Keratinocyte (primary cell): ENCODE measurements at regions not wholly inside any gene's neighbourhood (a gene's known extent, or its start where the extent isn't known, plus 50 kb on each side); places are given as distances from the start of the nearest gene placed in this dataset.

Experiments
- DNase-seq: peaks from one replicate; pipeline ENCODE4 v3.0.0-alpha.2; 2011; ENCODE audit warnings: low read depth, missing footprints, low spot score
- FAIRE-seq: peaks from 2 replicates; lab custom pipeline; 2011; peaks lifted over from hg19 to GRCh38; lab: Jason Lieb, UNC
- H2AFZ ChIP-seq: 2 replicates; pipeline ENCODE4 v1.6.0; 2012; ENCODE audit warnings: low read length, control low read depth, inconsistent platforms; ENCODE audit not compliant: control insufficient read depth
- H3K27ac ChIP-seq: 2 replicates; pipeline ENCODE4 v1.5.1; 2011; ENCODE audit warnings: low read length; ENCODE audit not compliant: control insufficient read depth, insufficient read depth
- H3K27me3 ChIP-seq: 3 replicates; pipeline ENCODE4 v1.6.0; 2011; ENCODE audit warnings: low read length; ENCODE audit not compliant: control insufficient read depth, insufficient read depth; ENCODE audit errors: extremely low read depth
- H3K36me3 ChIP-seq, 2 experiments: 2 replicates in 1 of 2; 3 replicates in 1 of 2; pipeline ENCODE4 v1.5.1; 2011; ENCODE audit warnings: low read length in 2 of 2, mild to moderate bottlenecking in 1 of 2; ENCODE audit not compliant: control insufficient read depth in 2 of 2, insufficient read depth in 2 of 2; ENCODE audit errors: extremely low read depth in 1 of 2
- H3K4me1 ChIP-seq: 3 replicates; pipeline ENCODE4 v1.5.1; 2011; ENCODE audit warnings: low read length; ENCODE audit not compliant: control insufficient read depth, insufficient read depth; ENCODE audit errors: extremely low read depth
- H3K4me2 ChIP-seq: 3 replicates; pipeline ENCODE4 v1.6.0; 2011; ENCODE audit warnings: low read depth, low read length; ENCODE audit not compliant: control insufficient read depth, insufficient read depth; ENCODE audit errors: extremely low read depth
- H3K4me3 ChIP-seq, 3 experiments: fragments of 200-600 bp in 1 of 3; sonication (generic) in 1 of 3; 2 replicates in 2 of 3; 3 replicates in 1 of 3; pipeline ENCODE4 v1.5.1; 2011 to 2016; ENCODE audit warnings: low read length in 3 of 3, mild to moderate bottlenecking in 3 of 3, control low read depth in 2 of 3, inconsistent platforms in 1 of 3, low read depth in 1 of 3, mixed read lengths in 1 of 3, mixed run types in 1 of 3, moderate library complexity in 1 of 3; ENCODE audit not compliant: control insufficient read depth in 2 of 3, insufficient read depth in 2 of 3; ENCODE audit errors: extremely low read depth in 1 of 3
- H3K79me2 ChIP-seq: 2 replicates; pipeline ENCODE4 v1.6.0; 2012; ENCODE audit warnings: low read length; ENCODE audit not compliant: control insufficient read depth, insufficient read depth
- H3K9ac ChIP-seq: 3 replicates; pipeline ENCODE4 v1.6.0; 2011; ENCODE audit warnings: low read length; ENCODE audit not compliant: control insufficient read depth, insufficient read depth; ENCODE audit errors: extremely low read depth
- H3K9me1 ChIP-seq: 3 replicates; pipeline ENCODE4 v1.6.0; 2011; ENCODE audit warnings: low read length; ENCODE audit not compliant: control insufficient read depth, insufficient read depth; ENCODE audit errors: extremely low read depth
- H3K9me3 ChIP-seq: 2 replicates; pipeline ENCODE4 v1.5.1; 2012; ENCODE audit warnings: low read depth, low read length; ENCODE audit not compliant: control insufficient read depth
- H4K20me1 ChIP-seq: 3 replicates; pipeline ENCODE4 v1.6.0; 2011; ENCODE audit warnings: low read length; ENCODE audit not compliant: control insufficient read depth, insufficient read depth; ENCODE audit errors: extremely low read depth
- CTCF ChIP-seq, 3 experiments: IDR thresholded peaks in 1 of 3; conservative IDR thresholded peaks in 1 of 3; optimal IDR thresholded peaks in 1 of 3; 2 replicates in 2 of 3; 3 replicates in 1 of 3; pipeline versions ENCODE3 to v1.5.1; 2011; ENCODE audit warnings: low read length in 3 of 3, mild to moderate bottlenecking in 3 of 3, moderate library complexity in 2 of 3, control low read depth in 1 of 3, inconsistent platforms in 1 of 3; ENCODE audit not compliant: insufficient read depth in 2 of 3; ENCODE audit errors: extremely low read depth in 1 of 3
- EZH2 ChIP-seq: IDR thresholded peaks from one replicate; pipeline ENCODE4 v1.6.1; 2012; ENCODE audit warnings: inconsistent platforms, mild to moderate bottlenecking, low read length, moderate library complexity
- dilution Hi-C: fragments of 300-500 bp; cut with MboI; formaldehyde crosslinking; loops from one replicate; pipeline ENCODE4 v1.7.0; 2020; ENCODE audit warnings: low sequenced_read_pairs; ENCODE audit not compliant: extremely low pct_ligation_motif_present

GRCh38 chr11:71182791-71183677 is 69.3 kb downstream of the SHANK2 start:
- no peak overlapping the region for H3K4me2 ChIP-seq
- no peaks in the 10 kb centered on the region for H4K20me1 ChIP-seq
- no peaks in the 10 kb centered on the region for H3K9me1 ChIP-seq
- no peaks in the 10 kb centered on the region for H3K79me2 ChIP-seq
- no peak overlapping the region for H3K9ac ChIP-seq
- no peak for FAIRE-seq
- TF ChIP-seq CTCF (optimal IDR thresholded peaks at IDR 0.05 in 1 of 3, IDR thresholded peaks at IDR 0.05 in 1 of 3, conservative IDR thresholded peaks at IDR 0.05 in 1 of 3; ENCODE audit: extremely low read depth in 1 of 3, insufficient read depth in 2 of 3, low read length in 3 of 3) (no peak), EZH2 (no peak)
- DNase-seq: no peak
- dilution Hi-C loops: no loop called here
- H3K27ac ChIP-seq: no peak overlapping the region
- H3K27me3 ChIP-seq: no peaks in the 10 kb centered on the region
- no peaks in the 10 kb centered on the region for H3K4me1 ChIP-seq
- H2AFZ ChIP-seq: no peak overlapping the region
- H3K4me3 ChIP-seq: no peak overlapping the region
- no peaks in the 10 kb centered on the region for H3K36me3 ChIP-seq
- no peaks in the 10 kb centered on the region for H3K9me3 ChIP-seq

- Histone ChIP-seq H3K79me2 (no peaks in the 10 kb centered on the region), H3K4me3 (no peak overlapping the region), H3K36me3 (no peaks in the 10 kb centered on the region), H3K27me3 (no peaks in the 10 kb centered on the region), H3K9me1 (no peaks in the 10 kb centered on the region), H3K9me3 (no peaks in the 10 kb centered on the region), H3K27ac (no peak overlapping the region), H4K20me1 (no peaks in the 10 kb centered on the region), H3K4me1 (no peaks in the 10 kb centered on the region), H3K9ac (no peak overlapping the region), H3K4me2 (no peak overlapping the region), H2AFZ (no peak overlapping the region)
- FAIRE-seq (no peak), DNase-seq (no peak)
- dilution Hi-C loops: no loop called here
- TF ChIP-seq EZH2 (no peak), CTCF (optimal IDR thresholded peaks at IDR 0.05 in 1 of 3, IDR thresholded peaks at IDR 0.05 in 1 of 3, conservative IDR thresholded peaks at IDR 0.05 in 1 of 3; ENCODE audit: extremely low read depth in 1 of 3, insufficient read depth in 2 of 3, low read length in 3 of 3) (no peak)
These were observed 70.8 kb downstream of the SHANK2 start for GRCh38 chr11:71181566-71181965.
